DOHH2 (cell line): ENCODE measurements at regions not wholly inside any gene's neighbourhood (a gene's known extent, or its start where the extent isn't known, plus 50 kb on each side); places are given as distances from the start of the nearest gene placed in this dataset.

ENCODE experiments used
- CTCF ChIP-seq: fragments of 200-600 bp; sonication (generic); IDR thresholded peaks from one replicate; pipeline ENCODE4 v1.5.1; 2014; ENCODE audit warnings: antibody characterized with exemption, mild to moderate bottlenecking, low read depth, low read length; ENCODE audit not compliant: poor library complexity, severe bottlenecking
- EZH2phosphoT487 ChIP-seq: fragments of 200-600 bp; sonication (generic); IDR thresholded peaks from 2 replicates; pipeline ENCODE4 v1.6.1; 2017; ENCODE audit warnings: borderline replicate concordance, mild to moderate bottlenecking, antibody characterized with exemption, low read length, moderate library complexity, mixed read lengths

- TF ChIP-seq CTCF (no peak), EZH2phosphoT487 (no peak)
These were observed 170.5 kb upstream of the MPHOSPH6 start for GRCh38 chr16:82340531-82340930.
